ENCODE measurements at regions not wholly inside any gene's neighbourhood (a gene's known extent, or its start where the extent isn't known, plus 50 kb on each side); places are given as distances from the start of the nearest gene placed in this dataset.

DNA sequence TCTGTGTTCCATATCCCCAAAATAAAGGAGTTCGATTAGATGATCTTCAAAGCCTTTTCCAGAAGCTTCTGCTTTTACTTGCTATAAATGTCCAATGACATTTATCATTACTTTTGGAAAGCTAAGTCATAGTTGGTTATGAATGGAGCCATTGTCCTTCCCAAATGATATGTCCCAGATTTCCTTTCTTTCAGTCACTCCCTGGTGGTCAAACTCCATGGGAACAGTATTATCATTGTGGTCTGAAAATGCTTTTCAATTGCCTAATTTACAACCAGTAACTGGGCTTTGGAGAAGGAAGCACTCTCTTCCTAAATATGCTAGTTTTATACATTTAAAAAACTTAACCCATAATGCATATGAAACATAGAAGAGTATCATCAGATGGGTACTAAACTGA is 571.5 kb upstream of the AMOT start:
- TF ChIP-seq, protein P1, sequence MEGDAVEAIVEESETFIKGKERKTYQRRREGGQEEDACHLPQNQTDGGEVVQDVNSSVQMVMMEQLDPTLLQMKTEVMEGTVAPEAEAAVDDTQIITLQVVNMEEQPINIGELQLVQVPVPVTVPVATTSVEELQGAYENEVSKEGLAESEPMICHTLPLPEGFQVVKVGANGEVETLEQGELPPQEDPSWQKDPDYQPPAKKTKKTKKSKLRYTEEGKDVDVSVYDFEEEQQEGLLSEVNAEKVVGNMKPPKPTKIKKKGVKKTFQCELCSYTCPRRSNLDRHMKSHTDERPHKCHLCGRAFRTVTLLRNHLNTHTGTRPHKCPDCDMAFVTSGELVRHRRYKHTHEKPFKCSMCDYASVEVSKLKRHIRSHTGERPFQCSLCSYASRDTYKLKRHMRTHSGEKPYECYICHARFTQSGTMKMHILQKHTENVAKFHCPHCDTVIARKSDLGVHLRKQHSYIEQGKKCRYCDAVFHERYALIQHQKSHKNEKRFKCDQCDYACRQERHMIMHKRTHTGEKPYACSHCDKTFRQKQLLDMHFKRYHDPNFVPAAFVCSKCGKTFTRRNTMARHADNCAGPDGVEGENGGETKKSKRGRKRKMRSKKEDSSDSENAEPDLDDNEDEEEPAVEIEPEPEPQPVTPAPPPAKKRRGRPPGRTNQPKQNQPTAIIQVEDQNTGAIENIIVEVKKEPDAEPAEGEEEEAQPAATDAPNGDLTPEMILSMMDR (IDR thresholded peaks at IDR 0.05; ENCODE audit: insufficient read depth, low read depth, low read length) = no peak
- CTCF ChIA-PET = no interaction called here
- POLR2A ChIA-PET = no interaction called here
- Histone ChIP-seq H3K36me3 (ENCODE audit: control insufficient read depth, insufficient read depth, low read length) (no peaks in the 10 kb centered on the region), H3K4me3 (ENCODE audit: low read depth, low read length) (no peak overlapping the region), H3K27me3 (ENCODE audit: control insufficient read depth, insufficient read depth, low read length) (no peaks in the 10 kb centered on the region)
- DNase-seq (ENCODE audit: low read depth) = no peak

DNA sequence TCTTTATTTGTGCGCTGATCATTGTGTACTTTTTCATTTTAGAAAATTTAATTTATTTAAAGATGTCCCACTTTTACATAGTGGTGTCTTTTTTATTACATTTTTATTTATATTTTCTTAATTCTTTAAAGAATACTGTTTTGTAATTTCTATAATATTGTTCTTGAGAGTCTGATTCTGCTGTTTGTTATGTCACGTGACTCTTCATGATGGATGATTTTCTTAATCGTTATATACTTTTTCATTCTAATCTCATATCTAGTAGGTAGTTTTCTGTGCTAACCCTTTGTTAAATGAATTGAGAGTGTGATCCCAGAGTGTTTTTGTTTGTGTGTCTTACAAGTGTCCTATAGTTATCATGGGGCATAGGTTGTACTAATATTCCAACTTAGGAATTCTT is 568.2 kb upstream of the AMOT start:
- no peak overlapping the region for H3K4me3 ChIP-seq (ENCODE audit: low read depth, low read length)
- H3K36me3 ChIP-seq (ENCODE audit: control insufficient read depth, insufficient read depth, low read length) = no peaks in the 10 kb centered on the region
- ChIA-PET POLR2A (no interaction called here), CTCF (no interaction called here)
- TF ChIP-seq, protein P1 (IDR thresholded peaks at IDR 0.05; ENCODE audit: insufficient read depth, low read depth, low read length) = no peak
- DNase-seq (ENCODE audit: low read depth) = no peak
- no peaks in the 10 kb centered on the region for H3K27me3 ChIP-seq (ENCODE audit: control insufficient read depth, insufficient read depth, low read length)

DNA sequence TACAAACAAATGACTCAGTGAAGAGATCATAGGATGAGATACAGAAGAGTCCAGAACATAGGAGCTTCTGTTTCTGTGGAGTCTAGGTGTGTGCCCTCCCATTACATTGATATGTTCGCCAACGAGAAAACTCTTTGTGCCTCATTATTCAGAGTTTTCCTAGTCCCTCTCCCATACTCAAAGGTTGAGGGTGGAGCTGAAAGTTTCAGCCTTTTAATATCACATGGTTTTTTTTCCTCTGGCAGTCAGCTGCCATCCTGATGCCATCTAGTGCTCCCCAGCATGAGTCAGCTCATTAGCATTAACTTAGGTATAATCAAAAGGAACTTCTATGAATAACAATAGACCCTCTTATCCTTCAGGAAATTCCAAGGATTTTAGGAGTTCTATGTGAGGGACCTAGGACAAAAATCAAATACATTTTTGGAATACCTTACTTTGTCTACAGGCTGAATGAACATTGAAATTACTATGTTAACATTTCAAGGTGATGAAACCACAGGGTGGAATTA is 559.6 kb upstream of the AMOT start:
- Histone ChIP-seq H3K36me3 (ENCODE audit: control insufficient read depth, insufficient read depth, low read length) (no peaks in the 10 kb centered on the region), H3K4me3 (ENCODE audit: low read depth, low read length) (no peak overlapping the region), H3K27me3 (ENCODE audit: control insufficient read depth, insufficient read depth, low read length) (no peaks in the 10 kb centered on the region)
- CTCF ChIA-PET = no interaction called here
- DNase-seq (ENCODE audit: low read depth) = no peak
- TF ChIP-seq, protein P1 (IDR thresholded peaks at IDR 0.05; ENCODE audit: insufficient read depth, low read depth, low read length) = no peak
- POLR2A ChIA-PET = no interaction called here

DNA sequence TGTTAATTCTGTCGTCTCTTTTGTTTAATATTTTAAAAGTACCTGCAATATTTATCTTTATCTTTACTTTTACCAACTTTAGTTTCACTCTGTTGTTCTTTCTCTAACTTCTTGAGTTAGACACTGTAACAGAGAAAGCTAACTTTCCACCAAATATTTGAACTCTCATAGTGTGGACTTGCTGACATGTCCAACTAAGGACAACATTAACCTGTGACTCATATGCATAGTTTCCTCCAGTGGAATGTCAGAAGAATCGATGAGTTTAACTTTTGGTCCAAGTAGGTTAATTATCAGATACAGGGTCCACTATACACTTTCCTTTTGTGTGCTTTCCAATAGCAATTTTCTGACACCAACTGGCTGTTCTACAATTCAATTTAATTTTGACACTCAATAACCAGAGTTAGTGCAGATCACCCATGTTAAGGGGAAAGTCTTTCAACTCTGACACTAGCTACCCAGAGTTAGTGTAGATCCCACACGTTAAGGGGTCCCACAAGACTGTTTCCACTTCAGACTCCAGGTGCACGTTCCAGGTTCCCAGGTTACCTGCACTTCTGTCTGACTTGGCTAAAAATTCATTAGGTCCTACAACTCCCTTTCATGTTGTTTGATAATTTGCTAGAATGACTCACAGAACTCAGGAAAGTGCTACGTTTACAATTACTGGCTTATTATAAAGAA is 559.0 kb upstream of the AMOT start:
- TF ChIP-seq, protein P1 (IDR thresholded peaks at IDR 0.05; ENCODE audit: insufficient read depth, low read depth, low read length) = no peak
- POLR2A ChIA-PET = no interaction called here

DNA sequence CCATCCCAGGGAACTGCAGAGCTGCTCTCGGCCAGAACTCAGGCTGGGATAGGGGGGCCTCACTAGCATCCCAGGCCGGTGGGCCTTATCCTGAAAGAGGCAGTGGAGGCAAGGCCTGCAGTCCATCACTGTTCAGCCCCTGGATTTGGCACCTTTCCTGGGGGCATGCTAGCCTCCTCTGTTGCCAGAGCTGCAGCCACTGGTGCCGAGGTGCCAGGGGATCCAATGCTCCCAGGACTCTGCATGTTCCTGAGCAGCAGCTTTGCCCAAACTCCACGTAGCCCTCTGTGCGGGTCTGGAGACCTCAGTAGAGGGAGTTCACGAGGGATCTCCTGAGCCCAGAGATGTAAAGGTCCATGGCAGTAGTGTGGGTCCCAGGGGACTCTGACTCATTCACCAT is 551.7 kb upstream of the AMOT start:
- Histone ChIP-seq H3K27me3 (ENCODE audit: control insufficient read depth, insufficient read depth, low read length) (no peaks in the 10 kb centered on the region), H3K36me3 (ENCODE audit: control insufficient read depth, insufficient read depth, low read length) (no peaks in the 10 kb centered on the region), H3K4me3 (ENCODE audit: low read depth, low read length) (no peak overlapping the region)
- POLR2A ChIA-PET = no interaction called here
- TF ChIP-seq, protein P1 (IDR thresholded peaks at IDR 0.05; ENCODE audit: insufficient read depth, low read depth, low read length) = no peak
- CTCF ChIA-PET = no interaction called here
- no peak for DNase-seq (ENCODE audit: low read depth)

More for the DNA sequence above, 559.0 kb upstream of the AMOT start:
- no peaks in the 10 kb centered on the region for H3K36me3 ChIP-seq (ENCODE audit: control insufficient read depth, insufficient read depth, low read length)
- no peak overlapping the region for H3K4me3 ChIP-seq (ENCODE audit: low read depth, low read length)
- H3K27me3 ChIP-seq (ENCODE audit: control insufficient read depth, insufficient read depth, low read length) = no peaks in the 10 kb centered on the region
- DNase-seq (ENCODE audit: low read depth) = no peak
- CTCF ChIA-PET = no interaction called here
